GM21786 (cell line): ENCODE measurements at regions not wholly inside any gene's neighbourhood (a gene's known extent, or its start where the extent isn't known, plus 50 kb on each side); places are given as distances from the start of the nearest gene placed in this dataset.

ENCODE experiments used
- ATAC-seq: cut with Tn5 transposase; IDR thresholded peaks from one replicate; pipeline ENCODE4 v1.9.1; 2021; ENCODE audit not compliant: unreplicated experiment

DNA sequence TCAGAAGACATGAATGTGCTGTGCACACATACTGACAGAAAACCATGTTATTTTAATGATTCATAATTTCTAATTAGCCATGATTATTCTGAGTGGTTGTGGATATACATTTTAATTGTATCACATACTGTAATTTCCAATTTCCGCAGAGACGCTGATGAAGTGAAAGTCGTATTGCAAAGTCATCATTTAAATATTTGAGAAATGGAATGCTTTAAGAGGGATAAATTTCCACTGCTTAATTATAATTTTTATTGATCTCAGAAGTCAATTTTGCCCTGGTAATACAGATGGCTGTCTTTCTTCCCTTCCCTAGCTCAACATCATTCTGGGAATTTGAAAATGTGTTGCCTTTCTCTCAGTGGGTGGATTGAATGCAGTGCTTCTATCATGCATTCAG lies 819.3 kb downstream of the ROBO2 start:
- ATAC-seq = no peak

DNA sequence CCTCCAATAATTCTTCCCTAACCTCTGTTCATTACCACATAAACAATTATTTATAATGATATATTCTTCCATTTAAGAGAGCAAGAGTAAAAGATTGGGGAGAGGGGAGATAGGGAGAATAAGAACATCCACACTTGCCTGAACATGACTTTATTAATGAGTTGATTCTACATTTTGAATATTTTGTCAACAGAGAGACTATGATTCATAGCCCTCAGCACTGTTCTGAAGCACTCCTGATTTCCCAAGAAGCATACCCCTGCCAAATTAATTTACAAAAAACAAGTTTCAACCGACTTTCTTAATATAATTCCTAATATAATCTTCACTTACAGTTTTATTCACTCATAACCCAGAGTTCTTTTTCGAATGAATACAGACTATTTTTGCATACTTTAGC lies 828.8 kb downstream of the ROBO2 start:
- ATAC-seq = no peak

DNA sequence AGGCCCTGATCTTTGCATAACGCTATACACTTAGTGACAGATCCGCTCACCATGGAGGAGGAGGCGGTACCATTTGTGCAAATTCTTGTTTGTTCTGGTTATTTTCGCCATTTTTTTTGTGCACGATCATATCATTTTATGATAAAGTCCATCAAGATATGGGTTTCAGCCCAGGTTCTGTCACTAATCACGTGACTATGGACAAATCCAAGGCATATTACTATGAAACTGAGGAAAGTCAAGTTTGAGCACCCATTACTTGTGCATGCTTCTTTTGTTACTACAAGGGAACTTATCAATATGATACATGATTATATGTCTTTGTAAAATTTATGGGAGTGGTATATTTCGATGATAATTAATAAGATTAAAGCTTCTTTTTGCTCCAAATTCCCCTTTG lies 829.5 kb downstream of the ROBO2 start:
- ATAC-seq = no peak

DNA sequence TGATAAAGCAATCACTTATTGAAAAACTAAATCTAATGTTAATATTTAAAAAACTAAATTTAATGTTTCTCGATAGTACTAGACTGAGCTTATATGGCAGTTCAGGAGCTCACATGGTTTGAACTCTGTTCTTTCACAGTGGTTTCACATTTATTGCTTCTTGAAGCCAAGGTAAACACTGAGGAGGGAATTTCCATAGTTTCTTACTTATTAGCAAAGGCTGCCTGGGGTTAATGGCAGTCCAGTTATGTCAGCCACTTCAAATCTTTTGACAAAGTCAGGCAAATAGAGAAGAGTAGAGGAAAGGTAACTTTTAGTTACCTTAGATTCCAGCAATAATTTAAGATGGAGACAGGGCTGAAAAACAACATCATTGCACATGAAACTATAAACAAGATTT lies 831.5 kb downstream of the ROBO2 start:
- ATAC-seq = no peak

DNA sequence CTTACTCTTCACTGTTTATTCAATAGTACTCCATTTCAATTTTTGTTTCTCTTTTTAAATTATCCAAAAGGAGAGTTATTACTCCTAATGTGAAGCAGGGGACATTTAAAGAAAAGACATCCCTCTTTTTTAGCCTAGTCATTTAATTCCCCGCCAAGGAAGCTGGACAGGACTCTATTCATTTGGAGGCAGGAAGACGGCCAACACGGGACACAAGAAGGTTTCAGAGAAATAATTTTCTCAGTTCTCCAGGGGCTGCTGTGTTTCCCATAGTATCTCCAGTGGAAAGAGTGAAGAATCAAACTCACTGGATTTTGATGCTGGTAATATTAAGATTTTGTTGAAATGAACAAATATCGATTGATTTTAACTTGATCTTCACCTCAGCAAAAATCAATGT lies 833.7 kb downstream of the ROBO2 start:
- no peak for ATAC-seq

DNA sequence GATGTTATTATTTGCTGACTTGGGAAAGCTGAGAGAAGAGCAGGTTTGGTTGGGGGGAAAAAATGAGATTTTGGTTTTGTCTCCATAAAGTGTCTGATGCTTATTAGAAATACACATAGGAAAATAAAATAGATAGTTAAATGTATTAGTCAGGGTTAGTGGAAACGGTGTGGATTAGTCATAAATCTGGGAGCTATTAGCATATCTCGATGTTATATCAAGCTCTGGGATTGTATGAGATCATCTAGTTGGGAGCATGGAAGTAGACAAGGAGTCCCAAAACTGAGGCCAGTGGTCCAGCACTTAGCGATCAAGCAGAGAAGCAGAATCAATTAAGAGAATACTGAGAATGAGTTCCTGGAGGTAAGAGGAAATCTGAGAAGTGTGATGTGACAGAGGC lies 845.5 kb downstream of the ROBO2 start:
- no peak for ATAC-seq

DNA sequence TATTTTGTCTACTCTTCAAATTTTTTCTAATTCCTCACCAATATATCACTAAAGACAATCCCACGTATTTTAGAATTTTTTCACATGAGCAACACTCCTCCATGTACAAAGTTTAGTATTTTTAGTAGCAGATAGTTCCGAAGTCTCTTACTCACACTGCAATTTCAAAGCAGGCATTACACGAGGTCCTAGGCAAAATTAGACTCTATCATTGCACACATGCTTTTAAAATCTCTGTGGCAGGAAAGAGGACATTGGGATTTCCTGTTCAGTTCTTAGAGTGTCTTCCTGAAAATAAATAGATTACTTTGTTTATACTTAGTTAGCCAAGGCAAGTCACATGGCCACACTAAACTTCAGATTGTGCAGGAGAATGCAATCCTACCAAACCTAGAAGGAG lies 847.7 kb downstream of the ROBO2 start:
- no peak for ATAC-seq

DNA sequence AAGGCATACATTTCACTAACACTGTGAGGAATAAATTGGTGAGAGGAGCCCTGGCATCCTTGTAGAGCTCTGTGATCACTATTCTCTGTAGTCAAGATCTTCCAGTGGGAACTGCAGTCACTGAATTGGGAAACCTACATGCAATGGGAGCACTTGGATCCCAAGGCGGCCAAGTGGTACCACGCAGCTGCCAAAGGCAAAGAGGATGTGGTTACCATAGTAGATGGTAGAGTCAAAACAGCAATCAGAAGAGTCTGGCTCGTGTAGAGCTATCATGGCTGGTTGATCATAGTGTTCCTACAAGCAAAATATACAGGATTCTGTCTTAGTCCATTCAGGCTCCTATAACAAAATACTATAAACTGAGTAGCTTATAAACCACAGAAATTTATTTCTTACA lies 849.7 kb downstream of the ROBO2 start:
- ATAC-seq = no peak

DNA sequence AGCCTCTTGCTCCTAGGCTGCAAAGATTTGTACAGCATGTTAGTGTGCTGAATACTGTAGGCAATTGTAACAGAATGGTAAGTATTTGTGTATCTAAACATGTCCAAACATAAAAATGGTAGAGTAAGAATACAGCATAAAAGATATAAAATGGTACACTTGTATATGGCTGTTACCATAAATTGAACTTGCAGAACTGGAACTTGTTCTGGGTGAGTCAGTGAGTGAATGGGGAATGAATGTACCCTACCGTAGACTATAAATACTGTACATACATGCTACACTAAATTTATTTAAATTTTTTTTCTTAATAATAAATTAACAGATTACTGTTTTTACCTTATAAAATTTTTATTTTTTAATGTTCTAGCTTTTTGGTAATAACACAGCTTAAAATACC lies 858.7 kb downstream of the ROBO2 start:
- ATAC-seq = no peak

DNA sequence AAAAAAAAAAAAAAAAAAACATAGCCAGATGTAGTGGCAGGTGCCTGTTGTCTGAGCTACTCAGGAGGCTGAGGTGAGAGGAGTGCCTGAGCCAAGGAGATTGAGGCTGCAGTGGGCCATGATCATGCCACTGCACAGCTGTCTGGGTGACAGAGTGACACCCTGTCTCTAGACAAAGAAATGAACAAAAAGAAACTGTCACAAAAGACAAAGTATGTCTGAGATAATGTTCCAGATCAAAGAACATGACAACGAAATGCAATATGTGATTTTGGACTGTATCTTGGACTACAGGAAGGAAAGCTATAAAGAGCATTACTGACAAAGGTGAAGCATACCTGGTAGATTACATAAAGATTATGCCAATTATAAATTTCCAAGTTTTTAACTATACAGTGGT lies 862.8 kb downstream of the ROBO2 start:
- no peak for ATAC-seq

DNA sequence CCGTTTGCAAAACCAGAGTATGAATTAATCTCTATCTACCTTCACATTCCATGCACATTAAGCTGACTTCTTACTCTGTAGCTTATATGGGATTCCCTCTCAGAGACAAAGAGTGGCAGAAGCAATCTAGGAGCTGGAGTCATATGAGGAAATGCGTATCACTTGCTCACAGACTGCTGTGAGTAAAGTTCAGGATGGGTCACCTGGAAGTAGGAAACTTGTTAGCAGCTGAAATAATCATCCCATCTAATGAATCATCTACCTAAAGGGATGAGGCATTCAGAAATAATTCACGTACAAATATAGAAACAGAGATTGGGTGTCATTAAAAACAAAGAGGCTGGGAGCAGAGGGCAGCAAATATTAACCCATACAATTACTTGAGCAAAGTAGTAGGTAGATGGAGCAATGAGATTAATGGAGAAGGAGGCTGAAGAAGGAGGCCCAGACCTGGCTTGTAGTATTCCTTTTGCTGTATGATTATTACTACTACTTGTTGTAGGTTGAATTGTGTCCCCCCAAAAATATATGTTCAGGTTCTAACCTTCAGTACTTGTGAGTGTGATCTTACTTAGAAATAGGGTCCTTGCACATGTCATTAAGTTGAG lies 866.3 kb downstream of the ROBO2 start:
- no peak for ATAC-seq

DNA sequence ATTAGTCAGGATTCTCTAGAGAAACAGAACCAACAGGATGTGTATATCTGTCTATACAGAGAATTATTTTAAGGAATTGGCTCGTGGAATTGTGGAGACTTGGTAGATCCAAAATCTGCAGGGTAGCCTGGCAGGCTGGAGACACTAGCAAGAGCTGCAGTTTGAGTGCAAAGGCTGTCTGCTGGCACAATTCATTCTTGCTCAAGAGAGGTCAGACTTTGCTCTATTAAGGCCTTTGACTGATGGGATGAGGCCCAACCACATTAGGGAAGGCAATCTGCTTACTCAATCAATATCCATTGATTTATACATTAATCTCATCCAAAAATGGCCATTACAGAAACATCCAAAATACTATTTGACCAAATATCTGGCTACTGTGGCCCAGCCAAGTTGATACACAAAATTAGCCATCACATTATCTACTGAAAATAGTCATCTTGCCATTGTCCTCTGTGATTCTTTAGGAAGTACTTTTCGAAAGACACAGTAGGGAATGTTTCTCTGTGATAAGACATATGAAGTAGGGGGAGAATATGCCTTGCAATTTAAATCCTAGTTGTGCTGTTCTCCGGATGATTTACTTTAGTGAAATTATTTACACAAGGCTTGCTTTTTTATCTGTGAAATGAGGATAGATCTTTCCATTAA lies 873.8 kb downstream of the ROBO2 start:
- ATAC-seq = no peak

DNA sequence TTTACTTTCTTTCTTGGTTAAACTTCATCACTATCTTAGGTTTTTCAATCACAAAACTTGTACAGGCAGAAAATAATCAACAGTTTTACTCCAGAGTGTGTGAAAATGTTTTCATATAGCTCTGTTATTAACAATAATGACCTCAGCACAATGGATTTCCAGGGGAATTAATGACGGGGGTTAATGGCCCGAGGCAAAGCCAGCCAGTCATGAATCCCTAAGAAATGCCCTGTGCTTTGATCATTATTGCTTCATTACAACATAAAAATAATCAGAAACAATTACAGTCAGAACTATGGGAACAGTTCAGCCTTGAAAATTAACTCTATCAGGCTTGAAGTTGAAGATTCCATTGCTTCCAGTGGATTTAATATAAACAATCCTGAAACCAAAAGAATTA lies 875.4 kb downstream of the ROBO2 start:
- ATAC-seq = no peak

DNA sequence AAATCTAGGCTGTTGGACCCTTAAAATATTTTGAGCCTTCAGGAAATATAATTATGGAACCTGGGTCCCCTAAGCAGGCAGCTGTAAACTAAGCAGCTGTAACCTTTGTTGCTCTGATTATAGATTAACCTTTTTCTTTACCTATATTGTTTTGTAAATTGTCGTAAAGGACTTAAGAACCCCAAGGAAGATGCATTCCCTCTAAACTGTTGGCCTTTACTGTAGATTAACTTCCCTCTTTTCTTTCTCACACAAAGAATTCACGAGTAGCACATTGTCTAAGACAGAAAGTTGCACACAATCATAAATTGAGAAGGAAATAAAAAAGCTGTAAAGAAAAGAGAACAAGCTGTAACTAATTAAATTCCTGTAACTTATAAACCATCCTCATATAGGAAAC lies 877.3 kb downstream of the ROBO2 start:
- ATAC-seq = no peak

DNA sequence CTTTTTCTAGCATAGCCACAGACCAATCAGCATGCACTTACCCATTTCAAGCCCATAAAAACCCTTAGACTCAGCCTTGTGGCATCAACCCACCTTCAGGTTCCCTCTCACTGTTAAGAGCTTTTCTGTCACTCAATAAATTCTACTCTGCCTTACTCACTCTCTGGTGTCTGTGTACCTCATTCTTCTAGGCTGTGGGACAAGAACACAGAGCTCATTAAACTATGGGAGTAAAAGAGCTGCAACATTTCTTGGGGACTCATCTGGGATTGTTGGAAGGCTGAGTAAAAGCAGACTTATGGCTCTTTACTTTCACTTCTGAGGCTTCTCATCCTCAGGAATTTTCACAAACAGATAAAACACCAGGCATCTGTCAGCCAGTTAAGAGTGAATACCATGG lies 879.3 kb downstream of the ROBO2 start:
- no peak for ATAC-seq

DNA sequence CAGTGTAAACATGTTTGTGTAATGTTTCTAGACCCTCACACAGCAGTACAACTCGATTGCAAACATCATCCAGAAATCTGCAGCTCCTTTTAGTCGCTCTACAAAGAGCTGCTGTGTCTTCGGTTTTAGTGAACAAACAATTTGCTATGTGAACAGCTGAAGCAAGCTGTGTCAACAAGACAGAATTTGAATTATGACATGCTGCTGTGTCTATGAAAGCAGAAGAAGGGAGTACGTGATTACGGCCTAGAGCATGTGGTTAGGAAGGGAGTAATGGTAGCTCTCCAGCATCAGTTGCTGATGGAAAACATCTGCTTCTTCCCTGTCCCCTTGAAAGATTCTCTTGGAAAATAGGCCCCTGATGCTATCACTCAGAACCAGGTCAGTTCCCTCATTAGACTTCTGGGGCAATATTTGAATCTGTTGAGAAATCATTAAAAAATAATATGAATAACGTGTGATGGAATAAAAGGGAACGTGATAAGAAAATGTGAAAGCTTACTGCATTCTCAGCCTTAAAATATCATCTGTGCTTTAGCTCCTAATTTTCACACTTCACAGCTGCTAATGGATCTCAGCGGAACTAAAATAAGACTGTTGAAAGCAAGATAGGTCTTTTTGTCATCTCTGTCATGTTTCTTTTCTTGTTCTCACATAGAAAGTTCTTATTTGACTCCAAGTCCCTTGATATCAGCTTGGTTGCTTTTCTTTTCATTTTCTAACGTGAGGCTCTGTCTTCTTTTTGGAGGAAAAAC lies 891.5 kb downstream of the ROBO2 start:
- no peak for ATAC-seq

DNA sequence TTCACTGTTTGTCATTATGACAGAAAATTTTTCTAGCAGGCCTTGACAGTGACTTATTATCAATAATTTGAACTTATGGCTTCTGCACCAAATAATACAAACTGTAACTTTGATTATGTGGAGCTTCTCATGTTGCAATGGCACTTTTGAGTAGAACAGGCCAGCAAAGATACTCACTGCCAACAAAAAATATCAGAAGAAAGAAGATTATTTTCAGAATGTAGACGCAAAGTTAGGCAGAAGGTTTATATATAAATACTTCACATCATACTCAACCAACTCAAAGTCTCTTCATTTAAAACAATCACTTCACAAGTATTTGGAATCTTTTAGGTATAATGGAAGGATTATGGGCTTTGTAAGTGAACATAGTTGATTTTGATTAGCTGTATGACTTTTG lies 893.0 kb downstream of the ROBO2 start:
- ATAC-seq = no peak

DNA sequence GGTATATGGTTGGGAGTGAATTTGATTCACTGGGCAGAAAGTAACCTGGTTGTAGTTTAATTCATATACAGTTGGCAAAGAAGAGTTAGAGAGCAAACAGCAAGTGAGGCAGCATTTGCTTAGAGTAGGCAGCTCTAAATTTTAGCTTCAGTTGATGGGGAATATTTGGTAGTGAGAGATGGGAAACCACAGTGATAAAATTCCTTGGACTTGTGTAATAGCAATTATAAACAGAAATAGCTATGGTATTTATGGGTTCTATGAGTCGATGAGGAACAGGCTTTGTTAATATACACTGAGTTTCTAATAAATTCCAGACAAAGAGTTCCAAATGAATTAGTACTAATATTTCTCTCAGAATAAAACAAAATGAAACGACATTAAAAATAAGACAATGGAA lies 894.0 kb downstream of the ROBO2 start:
- no peak for ATAC-seq

DNA sequence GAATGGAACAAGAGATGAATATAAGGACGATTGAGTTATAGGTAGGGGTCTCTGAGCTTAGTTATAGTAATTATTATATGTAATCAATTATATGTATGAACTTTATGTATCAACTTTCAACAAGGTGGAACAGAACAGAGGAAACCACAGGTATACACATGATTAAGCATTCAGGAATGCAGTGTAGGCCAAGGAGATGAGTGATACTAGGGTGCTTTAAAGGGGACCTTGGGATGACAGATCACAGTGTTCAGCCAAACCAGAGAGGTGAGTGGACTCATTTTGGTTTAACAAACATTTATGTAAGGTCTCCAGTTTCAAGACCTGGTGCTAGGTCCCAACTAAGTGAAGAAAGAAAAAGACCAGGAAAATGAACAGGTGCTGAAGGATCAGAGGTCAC lies 895.5 kb downstream of the ROBO2 start:
- ATAC-seq = no peak

DNA sequence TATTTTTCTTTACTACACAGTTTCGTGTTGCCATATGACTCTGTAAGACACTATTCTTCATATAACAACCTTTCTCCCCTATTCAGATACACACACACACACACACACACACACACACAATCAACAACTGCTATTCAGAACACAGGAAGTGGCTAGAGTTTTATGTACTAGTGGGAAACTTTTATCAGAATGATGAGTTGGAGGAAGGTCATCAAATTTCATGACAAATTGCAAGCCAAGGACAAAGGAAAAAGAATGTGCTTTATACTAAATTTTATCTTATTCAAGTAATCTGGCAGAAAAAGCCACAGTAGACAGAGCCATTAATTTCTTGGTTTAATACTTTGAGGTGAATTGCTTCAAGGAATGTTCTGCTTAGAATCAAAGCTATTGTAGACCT lies 899.8 kb downstream of the ROBO2 start:
- no peak for ATAC-seq

DNA sequence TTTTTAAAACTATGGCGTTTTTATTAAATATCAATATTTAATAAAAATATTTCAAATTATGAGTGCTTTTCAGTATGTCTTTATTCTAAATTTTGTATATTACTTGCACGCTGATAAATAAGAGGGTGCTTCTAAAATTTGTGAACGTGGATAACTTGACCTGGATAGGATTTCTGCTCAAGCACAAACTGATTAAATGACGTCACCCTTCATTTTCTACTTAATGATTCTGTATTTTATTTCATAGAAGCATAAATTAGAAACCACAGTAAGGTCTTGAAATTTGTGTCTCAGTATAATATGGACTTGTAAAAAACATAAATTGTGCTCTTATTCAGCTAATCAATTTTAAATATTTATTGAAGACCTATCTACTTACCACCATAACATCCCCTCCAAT lies 903.7 kb downstream of the ROBO2 start:
- ATAC-seq = no peak

DNA sequence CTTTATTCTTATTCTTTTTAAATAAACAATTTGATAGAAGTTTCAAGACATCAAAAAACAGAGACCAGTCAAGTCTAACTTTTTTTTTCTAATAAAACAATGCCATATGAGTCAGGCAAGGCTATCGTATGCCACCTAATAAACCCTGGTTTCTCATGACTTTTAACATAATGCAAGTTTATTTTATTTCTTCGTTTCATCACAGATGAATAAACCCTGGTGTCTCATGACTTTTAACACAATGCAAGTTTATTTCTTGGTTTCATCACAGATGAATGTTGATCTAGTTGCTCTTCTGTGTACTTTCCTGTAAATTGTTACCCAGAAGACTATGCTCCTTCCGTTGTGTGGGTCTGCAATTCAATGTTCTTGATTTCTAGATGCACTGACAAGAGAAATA lies 905.4 kb downstream of the ROBO2 start:
- no peak for ATAC-seq

DNA sequence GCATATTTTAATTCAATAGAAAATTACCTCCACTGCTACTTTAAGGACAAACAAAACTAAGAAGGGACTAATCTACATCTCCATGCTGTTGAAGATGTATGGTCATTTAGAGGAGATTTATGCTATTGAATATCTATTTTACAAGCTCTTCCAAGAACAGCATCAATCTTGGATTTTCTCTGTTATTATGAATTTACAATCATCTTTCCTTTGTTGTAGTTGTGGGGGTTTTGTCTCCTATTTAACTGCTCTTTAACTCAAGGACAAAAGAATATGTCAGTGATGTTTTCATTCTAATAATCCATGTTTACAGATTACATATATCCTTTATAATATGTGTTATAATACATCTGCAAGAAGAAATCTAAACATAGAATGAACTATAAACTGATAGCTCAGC lies 907.8 kb downstream of the ROBO2 start:
- no peak for ATAC-seq
